Hematopoietic multipotent progenitor cell treated with erythropoietin and hydrocortisone succinate and interleukin-3 and kit ligand, for 6 days (in vitro differentiated cells): ENCODE measurements at regions not wholly inside any gene's neighbourhood (a gene's known extent, or its start where the extent isn't known, plus 50 kb on each side); places are given as distances from the start of the nearest gene placed in this dataset.

Experiments
- DNase-seq: peaks from one replicate; pipeline ENCODE4 v3.0.0-alpha.2; 2015

DNA sequence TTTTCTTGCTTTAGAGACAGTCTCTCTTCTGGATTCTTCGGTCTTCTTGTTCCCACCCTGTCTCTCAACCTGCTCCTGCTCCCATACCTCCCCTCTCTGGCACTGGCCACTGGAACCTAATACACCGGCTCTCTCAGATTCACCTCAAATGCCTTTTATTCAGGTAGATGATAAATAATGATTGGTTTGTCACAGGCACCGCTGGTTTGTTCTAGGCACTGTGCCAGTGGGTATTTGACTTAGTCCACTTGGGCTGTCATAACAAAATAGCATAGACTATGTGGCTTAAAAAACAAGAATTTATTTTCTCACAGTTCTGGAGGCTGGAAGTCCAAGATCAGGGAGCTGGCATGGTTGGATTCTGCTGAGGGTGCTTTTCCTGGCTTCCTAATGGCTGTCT lies 278.2 kb upstream of the STT3B start:
- DNase-seq = no peak

DNA sequence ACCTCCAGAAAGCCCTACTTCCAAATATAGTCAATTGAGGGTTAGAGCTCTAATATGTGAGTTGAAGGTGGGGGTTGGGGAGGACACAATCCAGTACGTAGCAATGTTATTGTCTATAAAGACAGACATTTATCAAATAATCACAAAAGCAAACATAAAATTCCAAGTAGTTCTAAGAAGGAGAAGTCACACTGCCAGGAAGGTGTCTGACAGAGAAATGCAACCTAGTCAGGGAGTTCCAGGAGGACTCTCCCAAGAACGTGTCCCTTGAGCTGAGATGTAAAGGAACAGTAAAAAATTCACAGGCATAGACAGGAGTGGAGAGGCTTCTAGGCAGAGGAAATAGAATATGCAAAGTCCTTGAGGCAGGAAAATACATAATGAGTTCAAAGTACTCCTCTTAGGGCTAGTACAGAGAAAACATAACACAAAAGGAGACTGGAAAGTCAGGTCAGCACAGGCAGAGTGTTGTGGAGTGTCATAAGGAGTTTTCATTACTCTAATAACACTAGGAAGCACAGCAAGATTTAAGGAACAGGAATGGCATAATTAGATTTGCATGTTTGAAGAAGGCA lies 277.6 kb upstream of the STT3B start:
- no peak for DNase-seq

- no peak for DNase-seq
Observed at GRCh38 chr3:31262201-31262600, 270.5 kb upstream of the STT3B start.

DNA sequence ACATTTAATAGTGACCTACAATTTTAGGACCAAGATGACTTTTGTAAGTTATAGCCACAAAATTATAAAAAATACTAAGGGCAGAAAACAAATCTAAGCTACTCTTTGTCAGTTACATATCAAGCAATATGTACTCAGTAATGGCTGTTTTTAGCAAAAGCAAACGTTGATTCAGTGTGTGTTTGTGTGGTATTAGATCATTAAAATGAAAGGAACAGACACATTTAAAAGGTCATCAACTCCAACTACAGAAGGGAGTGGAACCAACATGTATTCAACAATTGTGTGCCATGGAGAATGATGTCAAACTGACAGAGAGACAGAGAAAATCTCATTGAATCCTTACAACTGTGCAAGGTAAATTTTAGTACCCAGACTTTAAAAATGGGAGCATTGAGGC lies 268.8 kb upstream of the STT3B start:
- DNase-seq = no peak

DNA sequence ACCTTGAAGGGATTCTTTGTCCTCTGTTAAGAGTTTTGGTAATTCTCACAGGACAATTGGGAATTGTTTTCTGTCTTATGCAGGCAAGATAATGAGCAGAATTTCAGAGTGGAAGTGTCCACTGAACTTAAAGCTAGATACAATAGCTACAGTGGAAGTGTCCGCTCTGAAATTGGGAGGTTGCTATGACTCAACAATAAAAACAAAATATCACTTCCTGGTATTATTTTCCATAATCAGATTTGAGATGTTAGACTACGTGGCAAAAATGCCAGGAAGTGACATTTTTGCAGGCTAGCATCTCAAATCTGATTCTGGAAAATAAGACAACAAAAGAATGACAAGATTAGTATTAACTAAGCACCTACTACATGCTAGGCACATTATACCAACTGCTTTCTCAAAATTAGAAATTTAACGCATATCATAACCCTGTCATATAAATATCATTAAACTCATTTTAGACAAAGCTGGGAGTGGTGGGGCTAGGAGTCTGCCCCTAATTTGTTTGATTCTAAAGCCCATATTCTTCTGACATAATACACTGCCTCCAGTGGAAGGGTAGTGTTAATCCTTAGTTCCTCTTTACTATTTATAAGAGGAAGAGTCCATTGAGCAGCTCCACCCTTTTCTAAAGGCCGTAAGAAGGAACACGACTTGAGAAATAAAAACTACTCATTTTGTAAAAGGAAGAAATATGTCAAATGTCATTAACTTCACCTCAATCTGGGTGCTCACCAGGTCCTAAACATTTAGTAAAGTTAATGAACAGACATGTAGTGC lies 266.9 kb upstream of the STT3B start:
- peak; percentile 44 for DNase-seq

GRCh38 chr3:31268868-31269267 lies 263.9 kb upstream of the STT3B start:
- peak; percentile 82 for DNase-seq

DNA sequence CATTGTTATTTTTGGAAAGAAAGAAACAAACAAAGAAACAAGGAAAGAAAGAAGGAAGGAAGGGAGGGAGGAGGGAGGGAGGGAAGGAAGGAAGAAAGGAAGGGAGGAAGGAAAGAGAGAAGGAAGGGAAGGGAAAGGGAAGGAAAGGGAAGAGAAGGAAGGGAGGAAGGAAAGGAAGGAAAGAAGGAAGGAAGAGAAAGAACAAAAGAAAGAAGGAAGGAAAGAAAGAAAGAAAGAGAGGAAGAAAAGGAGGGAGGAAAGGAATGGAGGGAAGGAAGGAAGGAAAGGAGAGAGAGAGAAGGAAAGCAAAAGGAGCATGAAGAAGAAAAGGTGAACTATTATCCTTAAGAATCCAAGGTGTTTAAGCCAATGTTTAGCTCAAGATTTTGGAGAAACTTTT lies 262.7 kb upstream of the STT3B start:
- no peak for DNase-seq

DNA sequence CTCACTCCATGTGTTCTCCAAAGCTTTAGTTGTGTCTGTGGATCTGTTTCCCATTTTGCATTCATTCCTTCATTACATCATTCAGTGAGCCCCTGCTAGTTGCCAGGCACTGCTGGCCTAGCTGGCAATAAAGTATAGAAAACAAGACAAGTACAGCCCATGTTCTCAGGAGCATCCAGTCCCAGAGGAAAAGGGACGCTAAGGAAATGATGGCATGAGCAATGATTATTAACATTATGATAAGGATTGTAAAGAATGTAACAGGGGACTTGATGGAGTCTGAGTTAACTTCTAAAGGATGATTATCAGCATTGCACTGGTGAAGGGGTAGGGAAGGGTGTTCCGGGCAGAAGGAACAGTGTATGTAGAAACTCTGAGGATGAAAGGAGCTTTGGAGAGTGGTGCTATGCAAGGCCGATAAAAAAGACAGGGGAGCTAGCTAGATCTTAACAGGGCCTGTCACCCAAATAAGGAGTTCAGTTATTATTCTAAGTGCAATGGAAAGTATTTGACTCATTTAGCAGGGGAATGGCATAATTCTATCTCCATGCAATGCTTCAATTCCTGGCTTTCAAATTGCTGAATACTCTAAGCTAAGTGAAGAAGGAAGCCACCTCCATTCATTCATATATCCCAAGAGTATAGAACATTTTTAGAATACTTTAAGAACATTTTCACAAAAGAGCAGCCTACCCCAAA lies 258.2 kb upstream of the STT3B start:
- DNase-seq = no peak

DNA sequence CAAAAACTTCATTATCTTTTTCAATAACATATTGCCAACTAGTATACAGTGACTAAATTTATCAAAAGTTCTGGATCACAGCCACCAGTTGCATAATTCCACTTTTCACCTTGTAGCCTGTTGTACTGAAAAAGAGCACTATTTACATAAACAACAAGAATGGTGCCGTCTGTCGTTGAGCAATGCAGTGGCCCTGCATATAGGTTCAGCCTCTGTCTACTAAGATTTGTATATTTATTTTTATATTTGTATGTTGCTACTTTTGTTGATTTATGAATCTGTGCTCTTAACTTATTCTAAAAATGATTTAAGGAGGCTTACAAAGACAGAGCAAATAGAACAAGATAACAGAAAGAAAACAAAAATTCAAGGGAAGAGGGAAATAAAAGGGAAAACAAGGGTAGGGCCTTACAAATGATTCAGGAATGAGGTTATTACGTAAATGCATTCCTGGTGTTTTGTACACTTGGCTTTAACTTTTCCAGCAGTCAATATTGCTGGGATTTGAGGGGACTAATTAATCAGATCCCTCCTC lies 257.6 kb upstream of the STT3B start:
- no peak for DNase-seq

- no peak for DNase-seq
Observed at GRCh38 chr3:31275583-31275982, 257.1 kb upstream of the STT3B start.

DNA sequence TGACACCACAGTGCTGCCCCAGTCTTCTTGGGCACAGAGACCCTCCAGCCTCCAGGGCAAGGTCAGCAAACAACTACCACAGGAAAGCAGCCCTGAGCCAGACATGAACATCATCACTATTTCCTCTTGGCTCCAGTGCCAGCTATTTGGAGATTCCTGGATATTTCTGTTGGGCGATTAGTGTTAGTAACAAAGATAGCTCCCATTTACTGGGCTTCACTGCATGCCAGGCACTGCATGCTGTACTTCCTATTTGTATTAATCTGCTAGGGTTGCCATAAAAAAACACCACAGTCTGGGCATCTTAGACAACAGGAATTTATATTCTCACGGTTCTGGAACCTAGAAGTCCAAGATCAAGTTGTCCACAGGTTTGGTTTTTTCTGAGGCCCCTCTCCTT lies 255.1 kb upstream of the STT3B start:
- DNase-seq = no peak

- no peak for DNase-seq
Observed at GRCh38 chr3:31278532-31278931, 254.2 kb upstream of the STT3B start.

- no peak for DNase-seq
Observed at GRCh38 chr3:31284776-31285175, 247.9 kb upstream of the STT3B start.

GRCh38 chr3:31285833-31286486 lies 246.8 kb upstream of the STT3B start:
- DNase-seq = no peak

DNA sequence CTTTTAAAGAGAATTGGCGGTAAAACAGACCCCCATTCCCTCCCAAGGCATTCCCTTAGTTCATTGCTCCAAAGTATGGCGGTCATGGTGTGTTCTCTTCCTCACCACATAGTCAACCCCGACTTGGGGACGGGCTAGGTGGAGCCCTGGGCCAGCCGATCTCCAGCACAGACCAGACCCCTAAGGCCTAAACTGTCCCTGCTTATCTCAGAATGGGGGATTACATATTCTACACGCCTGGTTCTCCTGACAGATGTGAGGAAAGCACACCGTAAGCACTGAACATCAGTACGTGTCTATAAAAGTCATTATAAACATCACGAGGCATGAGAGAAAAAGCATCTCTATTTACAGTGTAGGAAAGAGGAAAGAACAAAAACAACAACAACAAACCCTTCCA lies 244.5 kb upstream of the STT3B start:
- no peak for DNase-seq

- no peak for DNase-seq
Observed at GRCh38 chr3:31288641-31289100, 244.1 kb upstream of the STT3B start.

DNA sequence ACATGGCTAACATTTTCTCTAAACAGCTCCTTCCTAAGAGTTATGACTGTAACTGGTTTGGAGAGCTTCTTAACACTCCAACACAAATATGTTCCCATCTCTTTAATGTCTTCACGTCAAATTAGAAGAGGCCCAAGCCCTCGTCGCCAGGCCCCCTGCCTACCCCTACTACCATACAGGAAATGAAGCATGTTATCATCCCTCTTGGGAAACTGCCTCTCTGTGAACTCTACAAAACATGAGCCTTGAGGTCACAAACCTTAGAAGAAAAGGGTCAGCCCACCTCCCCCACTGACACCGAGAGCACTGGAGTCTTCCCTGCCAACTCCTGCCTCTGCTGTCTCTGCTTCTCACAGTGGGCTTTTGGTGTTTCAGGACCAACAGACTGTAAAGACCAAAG lies 243.1 kb upstream of the STT3B start:
- DNase-seq = no peak

- no peak for DNase-seq
Observed at GRCh38 chr3:31290046-31290445, 242.7 kb upstream of the STT3B start.

- DNase-seq = no peak
Observed at GRCh38 chr3:31291818-31292217, 240.9 kb upstream of the STT3B start.

GRCh38 chr3:31294430-31295149 lies 238.1 kb upstream of the STT3B start:
- DNase-seq = no peak

- no peak for DNase-seq
Observed at GRCh38 chr3:31295150-31295765, 237.5 kb upstream of the STT3B start.

GRCh38 chr3:31297726-31298298 lies 234.9 kb upstream of the STT3B start:
- DNase-seq = no peak
